Smooth muscle cell (in vitro differentiated cells): ENCODE measurements at regions not wholly inside any gene's neighbourhood (a gene's known extent, or its start where the extent isn't known, plus 50 kb on each side); places are given as distances from the start of the nearest gene placed in this dataset.

Experiments used
- DNase-seq: peaks from one replicate; lab custom pipeline; 2025; ENCODE audit not compliant: unreplicated experiment; lab: John Stamatoyannopoulos, UW
- H2AFZ ChIP-seq: fragments of 200-600 bp; sonication (generic); 2 replicates; pipeline ENCODE4 v1.6.0; 2016; ENCODE audit warnings: antibody characterized with exemption, low read depth, mild to moderate bottlenecking
- H3F3A ChIP-seq: fragments of 200-600 bp; sonication (generic); 2 replicates; pipeline ENCODE4 v1.6.0; 2017; ENCODE audit warnings: antibody characterized with exemption, low read depth
- H3K27ac ChIP-seq: fragments of 200-600 bp; sonication (generic); 2 replicates; pipeline ENCODE4 v1.5.1; 2016; ENCODE audit warnings: low read depth, mild to moderate bottlenecking
- H3K27me3 ChIP-seq: fragments of 200-600 bp; sonication (generic); 2 replicates; pipeline ENCODE4 v1.6.1; 2016; ENCODE audit warnings: low read depth, mild to moderate bottlenecking
- H3K36me3 ChIP-seq: fragments of 200-600 bp; sonication (generic); 2 replicates; pipeline ENCODE4 v1.5.1; 2016; ENCODE audit warnings: low read depth
- H3K4me1 ChIP-seq: fragments of 200-600 bp; sonication (generic); 2 replicates; pipeline ENCODE4 v1.5.1; 2016; ENCODE audit warnings: low read depth
- H3K4me2 ChIP-seq: fragments of 200-600 bp; sonication (generic); 2 replicates; pipeline ENCODE4 v1.6.0; 2016; ENCODE audit warnings: mild to moderate bottlenecking
- H3K4me3 ChIP-seq: fragments of 200-600 bp; sonication (generic); 2 replicates; pipeline ENCODE4 v1.5.1; 2016; ENCODE audit warnings: mild to moderate bottlenecking
- H3K79me2 ChIP-seq: fragments of 200-600 bp; sonication (generic); 2 replicates; pipeline ENCODE4 v1.6.0; 2016; ENCODE audit warnings: low read depth, mild to moderate bottlenecking
- H3K9ac ChIP-seq: fragments of 200-600 bp; sonication (generic); 2 replicates; pipeline ENCODE4 v1.6.0; 2016; ENCODE audit warnings: low read depth
- H3K9me3 ChIP-seq: fragments of 200-600 bp; sonication (generic); replicated peaks from 2 replicates; pipeline ENCODE4 v1.5.1; 2016; ENCODE audit warnings: low read depth
- H4K20me1 ChIP-seq: fragments of 200-600 bp; sonication (generic); 2 replicates; pipeline ENCODE4 v1.6.0; 2016; ENCODE audit warnings: low read depth
- WGBS: methylation state at CpG from one replicate; pipeline ENCODE4 v1.1.7; 2016; ENCODE audit warnings: low lambda C conversion rate; 5-methylcytosine and 5-hydroxymethylcytosine counted together
- TF ChIP-seq, protein P1 (sequence below): fragments of 200-600 bp; sonication (generic); IDR thresholded peaks from 2 replicates; pipeline ENCODE4 v1.5.1; 2017; ENCODE audit warnings: borderline replicate concordance, mild to moderate bottlenecking, antibody characterized with exemption; ENCODE audit not compliant: insufficient read depth, poor library complexity, severe bottlenecking

DNA sequence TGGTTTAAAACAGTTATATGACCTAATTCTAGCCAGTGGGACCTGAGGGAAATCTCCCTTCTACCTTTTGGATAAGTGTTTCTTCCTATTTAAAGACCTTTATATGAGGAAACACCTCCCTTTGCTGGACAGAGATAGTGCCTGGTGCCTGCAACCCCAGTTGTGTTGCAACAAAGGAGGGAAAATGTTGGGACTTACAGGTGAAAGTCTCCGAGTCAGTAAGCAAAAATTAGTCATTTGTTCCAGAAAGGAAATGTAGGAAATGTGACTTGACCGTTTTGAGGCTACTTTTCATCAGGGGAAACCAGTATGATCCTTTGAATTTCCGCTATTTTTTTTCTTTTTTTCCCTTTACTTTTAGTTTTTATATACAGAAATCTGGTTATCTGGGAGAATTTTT is 165.5 kb downstream of the DKK1 start:
- Histone ChIP-seq H3K9ac (no peak overlapping the region), H4K20me1 (no peaks in the 10 kb centered on the region), H3K27ac (no peak overlapping the region), H3K4me1 (no peaks in the 10 kb centered on the region), H3K4me2 (no peak overlapping the region), H3K36me3 (no peaks in the 10 kb centered on the region), H3F3A (no peaks in the 10 kb centered on the region), H3K9me3 (no peaks in the 10 kb centered on the region), H2AFZ (no peak overlapping the region), H3K79me2 (no peaks in the 10 kb centered on the region), H3K27me3 (no peaks in the 10 kb centered on the region), H3K4me3 (no peak overlapping the region)
- WGBS, result 88% methylated on average over 3 of the region's 3 CpGs
- TF ChIP-seq, protein P1, sequence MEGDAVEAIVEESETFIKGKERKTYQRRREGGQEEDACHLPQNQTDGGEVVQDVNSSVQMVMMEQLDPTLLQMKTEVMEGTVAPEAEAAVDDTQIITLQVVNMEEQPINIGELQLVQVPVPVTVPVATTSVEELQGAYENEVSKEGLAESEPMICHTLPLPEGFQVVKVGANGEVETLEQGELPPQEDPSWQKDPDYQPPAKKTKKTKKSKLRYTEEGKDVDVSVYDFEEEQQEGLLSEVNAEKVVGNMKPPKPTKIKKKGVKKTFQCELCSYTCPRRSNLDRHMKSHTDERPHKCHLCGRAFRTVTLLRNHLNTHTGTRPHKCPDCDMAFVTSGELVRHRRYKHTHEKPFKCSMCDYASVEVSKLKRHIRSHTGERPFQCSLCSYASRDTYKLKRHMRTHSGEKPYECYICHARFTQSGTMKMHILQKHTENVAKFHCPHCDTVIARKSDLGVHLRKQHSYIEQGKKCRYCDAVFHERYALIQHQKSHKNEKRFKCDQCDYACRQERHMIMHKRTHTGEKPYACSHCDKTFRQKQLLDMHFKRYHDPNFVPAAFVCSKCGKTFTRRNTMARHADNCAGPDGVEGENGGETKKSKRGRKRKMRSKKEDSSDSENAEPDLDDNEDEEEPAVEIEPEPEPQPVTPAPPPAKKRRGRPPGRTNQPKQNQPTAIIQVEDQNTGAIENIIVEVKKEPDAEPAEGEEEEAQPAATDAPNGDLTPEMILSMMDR, result no peak
- DNase-seq, result no peak

DNA sequence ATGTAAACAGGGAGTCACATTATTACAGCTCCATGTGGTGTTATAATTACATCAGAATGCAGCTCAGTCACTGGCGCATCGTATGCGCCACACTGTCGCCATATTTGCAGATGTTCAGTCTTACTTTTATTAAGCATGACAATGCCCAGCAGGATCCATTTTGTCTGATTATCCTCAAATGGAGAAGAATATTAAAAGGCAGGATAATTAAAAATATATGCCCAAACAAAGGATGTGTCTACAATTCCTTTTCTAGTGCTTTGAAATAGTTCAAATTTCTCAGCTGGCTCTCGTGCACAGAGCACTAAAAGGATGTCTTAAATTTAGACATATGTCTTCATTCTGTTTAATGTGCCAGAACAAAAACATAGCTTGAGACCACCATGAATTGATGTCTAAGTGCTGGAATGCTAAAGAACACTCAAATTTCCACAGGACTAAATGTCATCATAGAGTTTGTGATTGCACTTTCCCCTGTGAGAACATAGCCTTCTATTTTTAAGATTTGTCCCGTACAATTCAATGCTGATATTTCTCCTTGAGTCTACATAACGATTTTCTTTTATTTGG is 168.0 kb downstream of the DKK1 start:
- H3K27me3 ChIP-seq, result no peaks in the 10 kb centered on the region
- H2AFZ ChIP-seq, result no peak overlapping the region
- H4K20me1 ChIP-seq, result no peaks in the 10 kb centered on the region
- H3K4me1 ChIP-seq, result peaks cover 5% of the 10 kb centered on the region
- H3K9me3 ChIP-seq, result no peaks in the 10 kb centered on the region
- TF ChIP-seq, protein P1, result no peak
- H3K27ac ChIP-seq, result no peak overlapping the region
- DNase-seq, result no peak
- H3K4me2 ChIP-seq, result no peak overlapping the region
- no peak overlapping the region for H3K4me3 ChIP-seq
- no peaks in the 10 kb centered on the region for H3F3A ChIP-seq
- H3K9ac ChIP-seq, result no peak overlapping the region
- 92% methylated on average over 7 of the region's 7 CpGs for WGBS
- no peaks in the 10 kb centered on the region for H3K36me3 ChIP-seq
- no peaks in the 10 kb centered on the region for H3K79me2 ChIP-seq

DNA sequence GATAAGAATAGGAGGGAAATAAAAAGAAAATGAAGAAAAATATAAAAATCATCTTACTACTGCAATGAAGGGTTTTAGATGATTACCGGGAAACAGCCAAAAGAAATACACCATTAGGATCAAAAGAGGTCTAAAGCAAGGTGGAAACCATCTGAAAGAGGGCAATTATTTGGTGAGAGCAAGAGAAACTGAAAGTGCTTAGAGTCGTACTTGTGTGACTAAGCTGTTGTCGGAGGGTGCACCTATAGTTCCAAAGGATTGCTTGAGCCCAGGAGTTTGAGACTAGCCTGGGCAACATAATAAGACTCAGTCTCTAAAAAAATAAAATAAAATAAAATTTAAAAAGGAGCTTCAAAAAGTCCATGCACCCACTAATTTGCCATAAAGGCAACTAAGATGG is 169.5 kb downstream of the DKK1 start:
- Histone ChIP-seq H3K79me2 (no peaks in the 10 kb centered on the region), H3K4me2 (no peak overlapping the region), H3K4me1 (peaks cover 5% of the 10 kb centered on the region), H3K4me3 (no peak overlapping the region), H3F3A (no peaks in the 10 kb centered on the region), H3K9ac (no peak overlapping the region), H4K20me1 (no peaks in the 10 kb centered on the region), H3K9me3 (no peaks in the 10 kb centered on the region), H2AFZ (no peak overlapping the region), H3K27me3 (no peaks in the 10 kb centered on the region), H3K27ac (no peak overlapping the region), H3K36me3 (no peaks in the 10 kb centered on the region)
- DNase-seq, result no peak
- TF ChIP-seq, protein P1, result no peak
- WGBS, result 98% methylated on average over 3 of the region's 3 CpGs
